Head of caudate nucleus (tissue), 42 donors: ENCODE measurements at regions not wholly inside any gene's neighbourhood (a gene's known extent, or its start where the extent isn't known, plus 50 kb on each side); places are given as distances from the start of the nearest gene placed in this dataset.

ENCODE experiments used
- DNase-seq, 42 donors: peaks; one replicate each; pipeline versions ENCODE4 v3.0.0 to v3.0.0-alpha.2; 2020 to 2021; ENCODE audit warnings: mixed read lengths in 7 of 42
- intact Hi-C: fragments of 100-400 bp; cut with DNase I; formaldehyde crosslinking; loops from one replicate; pipeline ENCODE4 v1.15.0; 2022

GRCh38 chr20:17061715-17062114 lies 165.1 kb upstream of the PCSK2 start:
- intact Hi-C loops = no loop called here
- DNase-seq = no peak

- intact Hi-C loops = no loop called here
- no peak for DNase-seq
These were observed 164.1 kb upstream of the PCSK2 start for GRCh38 chr20:17062712-17063111.

- intact Hi-C loops = no loop called here
- DNase-seq = no peak
These were observed 159.9 kb upstream of the PCSK2 start for GRCh38 chr20:17066902-17067301.

GRCh38 chr20:17068084-17068711 lies 158.6 kb upstream of the PCSK2 start:
- intact Hi-C loops = no loop called here
- DNase-seq = no peak

GRCh38 chr20:17077030-17077429 lies 149.8 kb upstream of the PCSK2 start:
- no peak for DNase-seq
- intact Hi-C loops = no loop called here

- DNase-seq = no peak
- intact Hi-C loops = no loop called here
These were observed 143.1 kb upstream of the PCSK2 start for GRCh38 chr20:17083738-17084137.

- no peak for DNase-seq
- intact Hi-C loops = no loop called here
These were observed 141.9 kb upstream of the PCSK2 start for GRCh38 chr20:17084909-17085308.

- no peak for DNase-seq
- intact Hi-C loops = no loop called here
These were observed 133.1 kb upstream of the PCSK2 start for GRCh38 chr20:17093782-17094181.

GRCh38 chr20:17097603-17098002 lies 129.2 kb upstream of the PCSK2 start:
- intact Hi-C loops = no loop called here
- DNase-seq = no peak

GRCh38 chr20:17100506-17100905 lies 126.3 kb upstream of the PCSK2 start:
- DNase-seq = no peak
- intact Hi-C loops = no loop called here

GRCh38 chr20:17107127-17107526 lies 119.7 kb upstream of the PCSK2 start:
- intact Hi-C loops = no loop called here
- DNase-seq = no peak

GRCh38 chr20:17108896-17109295 lies 117.9 kb upstream of the PCSK2 start:
- intact Hi-C loops = no loop called here
- no peak for DNase-seq

- intact Hi-C loops = no loop called here
- DNase-seq = no peak
These were observed 117.5 kb upstream of the PCSK2 start for GRCh38 chr20:17109307-17109706.

- intact Hi-C loops = no loop called here
- DNase-seq = no peak
These were observed 98.6 kb upstream of the PCSK2 start for GRCh38 chr20:17128206-17128605.

GRCh38 chr20:17129089-17129488 lies 97.8 kb upstream of the PCSK2 start:
- intact Hi-C loops = no loop called here
- no peak for DNase-seq

- intact Hi-C loops = no loop called here
- peak in 30 of 42 donors; percentile 3 to 61 (median 29) for DNase-seq
These were observed 89.1 kb upstream of the PCSK2 start for GRCh38 chr20:17137692-17138091.

- peak in 38 of 42 donors; percentile 3 to 84 (median 40) for DNase-seq
- intact Hi-C loops = no loop called here
These were observed 88.6 kb upstream of the PCSK2 start for GRCh38 chr20:17138237-17138636.

- peak in 3 of 42 donors; percentile 11 to 40 (median 17) for DNase-seq
- intact Hi-C loops = no loop called here
These were observed 85.9 kb upstream of the PCSK2 start for GRCh38 chr20:17140894-17141293.

GRCh38 chr20:17141568-17141967 lies 85.3 kb upstream of the PCSK2 start:
- DNase-seq = no peak
- intact Hi-C loops = no loop called here

- intact Hi-C loops = no loop called here
- DNase-seq = no peak
These were observed 84.2 kb upstream of the PCSK2 start for GRCh38 chr20:17142666-17143065.

- no peak for DNase-seq
- intact Hi-C loops = no loop called here
These were observed 76.0 kb upstream of the PCSK2 start for GRCh38 chr20:17150858-17151257.

GRCh38 chr20:17155401-17155800 lies 71.4 kb upstream of the PCSK2 start:
- DNase-seq = no peak
- intact Hi-C loops = no loop called here
